AG09319 (cell line): ENCODE measurements at regions not wholly inside any gene's neighbourhood (a gene's known extent, or its start where the extent isn't known, plus 50 kb on each side); places are given as distances from the start of the nearest gene placed in this dataset.
A peak's percentile ranks its signal among the peaks of the same experiment; 100 is the strongest.
"Not testable (repeated sequence)": the region's sequence is repeated elsewhere in the genome, so short reads cannot be mapped to it uniquely, and the experiment has no call there.

Experiments
- DNase-seq: peaks from one replicate; pipeline ENCODE4 v3.0.0-alpha.2; 2010; ENCODE audit warnings: low read depth; ENCODE audit errors: extremely low read depth
- CTCF ChIP-seq: IDR thresholded peaks from 2 replicates; pipeline ENCODE4 v1.5.1; 2011; ENCODE audit warnings: low read depth, mild to moderate bottlenecking, inconsistent platforms, low read length, moderate library complexity

GRCh38 chr6:75031102-75031501 lies 174.8 kb downstream of the COL12A1 start:
- not testable (repeated sequence) for DNase-seq

- TF ChIP-seq CTCF, result no peak
- DNase-seq, result no peak
Measured at GRCh38 chr6:75029333-75029732, 176.5 kb downstream of the COL12A1 start.

GRCh38 chr6:75025371-75025770 lies 180.5 kb downstream of the COL12A1 start:
- no peak for TF ChIP-seq CTCF
- DNase-seq, result no peak

GRCh38 chr6:75024828-75025227 lies 181.0 kb downstream of the COL12A1 start:
- TF ChIP-seq CTCF, result no peak
- peak; percentile 18 for DNase-seq

- no peak for TF ChIP-seq CTCF
- no peak for DNase-seq
Measured at GRCh38 chr6:75023634-75024033, 182.2 kb downstream of the COL12A1 start.

GRCh38 chr6:75020971-75021370 lies 184.9 kb downstream of the COL12A1 start:
- TF ChIP-seq CTCF, result no peak
- no peak for DNase-seq

- no peak for TF ChIP-seq CTCF
- DNase-seq, result no peak
Measured at GRCh38 chr6:75020376-75020775, 185.5 kb downstream of the COL12A1 start.

GRCh38 chr6:75012018-75012417 lies 193.8 kb downstream of the COL12A1 start:
- no peak for TF ChIP-seq CTCF

GRCh38 chr6:75003984-75004383 lies 201.9 kb downstream of the COL12A1 start:
- not testable (repeated sequence) for DNase-seq

More at GRCh38 chr6:75012018-75012417, 193.8 kb downstream of the COL12A1 start:
- no peak for DNase-seq
